RKO (cell line): ENCODE measurements at regions not wholly inside any gene's neighbourhood (a gene's known extent, or its start where the extent isn't known, plus 50 kb on each side); places are given as distances from the start of the nearest gene placed in this dataset.
"Not testable (repeated sequence)": the region's sequence is repeated elsewhere in the genome, so short reads cannot be mapped to it uniquely, and the experiment has no call there.

Experiments used
- DNase-seq: peaks from one replicate; pipeline ENCODE4 v3.0.0-alpha.2; 2016; ENCODE audit warnings: low spot score

DNA sequence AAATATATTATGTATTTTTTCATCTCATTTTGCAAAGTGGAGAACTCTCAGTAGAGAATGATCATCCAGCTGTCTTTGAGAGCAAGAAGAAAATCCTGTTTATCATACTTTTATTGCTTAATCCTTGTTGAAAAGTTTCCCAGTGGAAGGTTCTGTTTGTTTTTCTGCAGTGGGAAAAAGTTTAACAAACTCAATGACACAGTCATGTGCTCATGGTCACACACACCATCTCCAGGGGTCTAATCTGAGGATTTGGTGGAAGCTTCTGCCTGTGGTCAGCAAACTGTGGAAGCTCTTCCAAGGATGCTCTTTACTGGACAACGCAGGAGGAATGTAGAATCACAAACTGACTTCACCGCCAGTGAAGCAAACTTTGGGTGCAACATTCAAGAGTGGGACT is 1003.9 kb downstream of the SORCS3 start:
- no peak for DNase-seq

GRCh38 chr10:105644559-105644958 is 1003.5 kb downstream of the SORCS3 start:
- no peak for DNase-seq

GRCh38 chr10:105644091-105644490 is 1003.0 kb downstream of the SORCS3 start:
- no peak for DNase-seq

GRCh38 chr10:105643660-105644059 is 1002.6 kb downstream of the SORCS3 start:
- no peak for DNase-seq

GRCh38 chr10:105634281-105634680 is 993.2 kb downstream of the SORCS3 start:
- DNase-seq = no peak

DNA sequence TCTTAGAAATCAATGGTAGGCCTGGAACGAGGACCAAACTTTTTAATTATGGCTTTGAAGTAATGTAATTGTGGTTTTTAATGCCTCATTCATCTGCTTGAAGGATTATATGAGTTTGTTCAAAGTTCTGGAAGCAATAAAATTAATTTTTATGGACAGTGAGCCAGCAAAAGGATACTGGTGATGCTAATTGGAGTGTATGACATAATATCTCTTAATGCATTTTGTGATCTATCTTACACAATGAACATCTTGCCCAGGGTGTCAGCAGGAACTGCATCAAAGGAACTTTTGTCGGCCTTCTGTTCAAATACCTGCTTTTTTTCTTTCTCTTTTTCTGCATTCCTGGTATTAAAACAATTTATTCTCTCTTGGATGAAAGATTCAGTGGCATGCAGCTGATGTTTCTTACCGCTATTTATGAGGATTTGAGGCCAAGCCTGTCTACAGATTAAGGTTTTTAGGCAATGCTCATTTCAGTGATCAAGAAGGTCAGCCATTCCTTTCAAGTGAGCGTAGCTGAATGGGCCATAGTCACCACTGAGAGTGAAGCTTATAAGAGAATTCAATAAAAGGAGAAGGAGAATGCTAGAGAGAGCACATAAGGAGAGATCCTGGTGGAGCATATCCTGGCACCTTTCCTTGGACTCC is 974.8 kb downstream of the SORCS3 start:
- DNase-seq = no peak

- DNase-seq = no peak
These were observed 970.2 kb downstream of the SORCS3 start for GRCh38 chr10:105611244-105611798.

GRCh38 chr10:105609451-105609850 is 968.4 kb downstream of the SORCS3 start:
- DNase-seq = no peak

GRCh38 chr10:105605918-105606317 is 964.8 kb downstream of the SORCS3 start:
- DNase-seq = no peak

DNA sequence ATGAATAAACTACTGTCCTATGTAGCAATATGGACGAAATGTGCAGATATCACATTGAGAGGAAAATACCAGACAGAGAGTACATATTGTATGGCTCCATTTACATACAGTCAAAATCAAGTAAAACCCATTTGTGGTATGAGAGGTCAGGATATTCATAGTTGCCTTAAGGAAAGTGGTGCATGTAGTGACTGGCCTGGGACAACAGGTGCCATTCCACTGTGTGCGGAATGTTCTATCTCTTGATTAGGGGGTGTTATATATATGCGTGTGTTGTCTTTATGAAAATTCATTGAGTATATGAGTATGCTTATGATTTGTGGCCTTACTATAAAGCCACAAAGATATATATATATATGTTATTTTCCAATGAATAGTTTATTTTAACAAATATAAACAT is 964.0 kb downstream of the SORCS3 start:
- no peak for DNase-seq

DNA sequence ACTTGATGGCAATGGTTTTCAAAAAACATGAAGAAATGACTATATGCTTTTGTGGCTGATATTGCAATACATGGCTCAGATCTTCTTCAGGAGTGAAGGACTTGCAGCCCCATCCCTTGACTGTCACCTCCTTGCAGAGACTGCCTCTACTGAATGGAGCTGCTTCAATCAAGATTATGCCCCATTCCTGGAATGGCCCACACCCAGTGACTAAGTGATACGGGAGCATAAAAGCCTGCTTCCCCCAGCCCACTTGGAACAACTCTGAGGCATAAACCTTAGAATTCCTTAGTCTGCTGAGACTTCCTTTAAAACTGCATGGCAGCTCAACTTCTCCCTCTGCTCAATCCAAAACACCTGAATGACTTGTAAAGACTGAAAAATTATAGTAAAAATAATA is 957.1 kb downstream of the SORCS3 start:
- DNase-seq = no peak

- no peak for DNase-seq
These were observed 956.2 kb downstream of the SORCS3 start for GRCh38 chr10:105597312-105597711.

DNA sequence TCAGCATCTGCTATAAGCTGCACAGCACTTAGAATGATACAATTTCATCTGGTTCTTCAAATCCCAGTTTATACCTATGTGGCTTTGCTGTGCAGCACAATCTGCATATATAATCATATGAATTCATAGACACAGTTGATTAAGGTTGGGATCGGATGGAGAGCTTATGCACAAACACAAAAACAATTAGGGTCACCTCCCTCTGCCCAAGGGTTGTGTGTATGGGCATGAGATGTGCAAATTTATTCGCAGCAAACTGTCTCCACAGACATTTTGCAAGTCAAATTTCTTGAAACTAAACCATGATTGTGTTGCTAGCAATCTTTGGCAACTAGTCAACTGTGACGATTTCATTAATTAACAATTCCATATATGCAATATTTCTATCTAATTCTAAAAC is 955.7 kb downstream of the SORCS3 start:
- DNase-seq = no peak

GRCh38 chr10:105594296-105594695 is 953.2 kb downstream of the SORCS3 start:
- DNase-seq = no peak

DNA sequence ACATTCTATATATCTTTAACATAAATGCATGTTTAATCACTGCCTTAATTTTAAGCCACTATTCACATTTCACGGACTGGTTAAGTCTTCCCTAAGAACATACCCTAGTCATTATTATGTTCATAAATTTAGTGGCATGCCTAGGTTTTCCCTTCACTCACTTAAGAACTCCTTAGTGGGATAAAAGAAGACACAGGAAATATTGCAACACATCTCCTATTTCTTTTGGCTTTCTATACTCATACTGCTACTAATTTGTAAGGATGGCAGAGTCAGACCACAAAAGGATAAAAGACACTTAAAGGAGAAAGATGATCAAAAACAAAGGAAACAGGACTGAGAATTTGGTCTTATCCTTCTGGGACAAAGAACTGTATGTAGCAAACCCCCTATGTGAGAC is 951.4 kb downstream of the SORCS3 start:
- no peak for DNase-seq

DNA sequence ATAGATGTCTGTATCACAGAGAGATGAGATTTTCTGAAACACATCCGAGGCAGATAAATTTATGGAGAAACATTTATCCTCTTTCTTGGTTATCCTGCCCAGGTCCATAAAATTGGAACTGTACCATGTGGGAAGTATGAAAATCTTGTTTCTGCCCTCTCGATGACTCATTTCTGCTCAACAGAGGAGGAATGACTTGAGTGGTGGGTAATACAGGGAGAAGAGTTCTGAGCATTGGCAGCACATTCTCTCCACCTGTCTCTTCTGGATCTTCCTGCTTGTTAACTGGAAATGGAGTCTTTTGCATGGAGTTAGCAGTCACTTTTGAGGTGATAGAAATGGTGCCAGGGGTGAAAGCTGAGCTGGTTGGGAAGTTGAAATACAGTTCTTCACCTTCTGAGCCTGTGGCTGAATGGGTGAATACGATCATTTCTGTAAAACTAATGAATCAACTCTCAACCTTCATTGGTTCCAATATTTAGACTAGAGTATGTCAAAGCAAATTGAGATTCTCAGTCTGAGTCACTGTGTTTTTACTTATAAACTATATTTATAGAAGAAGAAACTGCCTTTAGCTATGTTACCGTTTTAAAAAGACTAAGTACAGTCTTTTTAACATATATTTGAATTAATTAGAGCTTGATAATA is 945.5 kb downstream of the SORCS3 start:
- no peak for DNase-seq

GRCh38 chr10:105585753-105586152 is 944.7 kb downstream of the SORCS3 start:
- DNase-seq = no peak

DNA sequence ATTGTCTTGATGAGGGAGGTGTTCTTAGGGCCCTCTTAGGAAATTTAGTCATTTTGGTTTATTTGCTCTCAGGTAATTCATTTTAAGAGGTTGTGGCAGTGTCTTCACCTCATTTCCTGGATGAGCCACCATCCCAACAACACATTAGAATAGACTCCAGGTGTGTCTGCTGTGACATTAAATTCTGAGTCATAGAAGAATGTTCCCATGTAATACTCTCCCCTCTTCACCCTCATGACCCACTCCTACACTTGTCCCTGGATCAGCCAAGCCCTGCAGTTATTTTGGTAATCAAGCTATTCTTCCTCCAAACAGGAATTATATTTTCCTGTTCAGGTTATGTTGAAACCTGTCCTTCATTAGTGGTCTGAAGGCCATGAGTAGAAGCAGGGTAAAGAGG is 944.1 kb downstream of the SORCS3 start:
- no peak for DNase-seq

DNA sequence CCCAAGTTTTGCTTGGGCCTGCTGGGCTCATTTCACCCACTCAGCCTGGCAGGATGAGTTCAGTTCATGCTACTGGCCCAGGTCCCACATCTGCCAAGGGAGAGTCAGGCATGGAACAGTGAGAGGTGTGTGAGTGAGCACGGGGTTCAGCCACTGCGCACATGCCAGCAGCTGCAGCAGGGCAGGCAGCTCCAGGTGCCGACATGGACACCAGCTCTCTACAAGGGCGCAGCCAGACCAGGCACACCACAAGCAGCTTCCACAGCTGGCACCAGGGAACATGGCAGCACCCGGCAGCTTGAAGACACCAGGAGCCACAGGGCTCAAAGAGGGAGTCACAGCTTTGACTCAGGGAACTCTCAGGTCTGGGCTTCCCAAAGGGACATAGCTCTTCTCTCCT is 938.0 kb downstream of the SORCS3 start:
- DNase-seq = no peak

- DNase-seq = no peak
These were observed 936.9 kb downstream of the SORCS3 start for GRCh38 chr10:105577865-105578607.

DNA sequence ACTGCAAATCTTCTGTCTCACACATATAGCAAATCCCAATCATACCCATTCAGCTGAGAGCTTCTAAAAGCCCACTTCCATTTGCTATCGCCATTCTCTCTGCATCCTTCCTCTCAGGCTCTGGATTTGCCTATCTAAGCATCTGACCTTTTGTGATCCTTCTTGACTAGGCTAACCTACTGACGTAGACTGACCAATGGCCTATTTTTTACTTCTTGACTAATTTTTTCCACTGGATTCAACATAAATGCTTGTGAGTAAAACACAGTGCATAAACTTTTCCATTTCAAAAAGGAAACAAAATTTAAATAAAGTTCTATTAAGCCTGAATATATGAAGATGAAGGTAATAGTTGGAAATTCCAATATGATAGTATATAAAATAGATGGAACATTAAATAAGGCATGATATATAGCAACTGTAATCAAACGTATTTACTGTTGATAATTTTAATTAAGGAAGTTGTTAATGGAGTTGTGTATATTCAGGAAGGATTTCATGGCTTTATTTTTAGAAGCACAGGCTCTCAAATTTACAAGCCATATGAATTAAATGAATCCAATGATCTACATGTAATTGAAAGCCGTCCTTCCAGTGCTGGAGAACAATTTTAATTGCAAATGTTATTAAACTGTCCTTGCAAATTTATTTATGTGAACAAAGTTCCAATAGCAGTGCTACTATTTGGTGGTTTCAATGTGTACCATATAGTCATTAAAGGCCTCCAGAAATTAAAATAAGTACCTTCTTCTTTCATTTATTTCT is 918.4 kb downstream of the SORCS3 start:
- no peak for DNase-seq

- not testable (repeated sequence) for DNase-seq
These were observed 909.4 kb downstream of the SORCS3 start for GRCh38 chr10:105550453-105550852.
